ENCODE measurements at regions not wholly inside any gene's neighbourhood (a gene's known extent, or its start where the extent isn't known, plus 50 kb on each side); places are given as distances from the start of the nearest gene placed in this dataset.

DNA sequence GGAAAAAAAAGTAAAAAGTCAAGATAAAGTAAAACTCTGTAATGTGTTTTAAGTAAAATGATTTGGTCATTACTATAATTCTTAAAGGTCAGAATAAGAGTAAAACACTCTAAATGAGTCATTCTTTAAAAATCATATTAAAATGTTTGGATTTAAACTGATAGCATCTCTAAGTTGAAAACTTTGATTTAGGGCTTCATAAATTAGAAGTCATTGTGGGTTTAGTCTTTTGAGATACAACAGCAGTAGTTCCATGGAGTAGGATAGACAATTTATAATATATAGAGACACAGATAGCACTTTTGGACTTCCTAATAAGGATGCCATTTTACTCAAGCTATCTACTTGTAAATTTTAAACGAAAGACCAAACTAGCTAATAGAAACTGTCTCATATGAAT, 77.1 kb upstream of the PABPC4L start:
- H3K4me3 ChIP-seq (ENCODE audit: low read depth, low read length): no peak overlapping the region
- no peak for DNase-seq (ENCODE audit: low read depth)
- TF ChIP-seq, protein P1, sequence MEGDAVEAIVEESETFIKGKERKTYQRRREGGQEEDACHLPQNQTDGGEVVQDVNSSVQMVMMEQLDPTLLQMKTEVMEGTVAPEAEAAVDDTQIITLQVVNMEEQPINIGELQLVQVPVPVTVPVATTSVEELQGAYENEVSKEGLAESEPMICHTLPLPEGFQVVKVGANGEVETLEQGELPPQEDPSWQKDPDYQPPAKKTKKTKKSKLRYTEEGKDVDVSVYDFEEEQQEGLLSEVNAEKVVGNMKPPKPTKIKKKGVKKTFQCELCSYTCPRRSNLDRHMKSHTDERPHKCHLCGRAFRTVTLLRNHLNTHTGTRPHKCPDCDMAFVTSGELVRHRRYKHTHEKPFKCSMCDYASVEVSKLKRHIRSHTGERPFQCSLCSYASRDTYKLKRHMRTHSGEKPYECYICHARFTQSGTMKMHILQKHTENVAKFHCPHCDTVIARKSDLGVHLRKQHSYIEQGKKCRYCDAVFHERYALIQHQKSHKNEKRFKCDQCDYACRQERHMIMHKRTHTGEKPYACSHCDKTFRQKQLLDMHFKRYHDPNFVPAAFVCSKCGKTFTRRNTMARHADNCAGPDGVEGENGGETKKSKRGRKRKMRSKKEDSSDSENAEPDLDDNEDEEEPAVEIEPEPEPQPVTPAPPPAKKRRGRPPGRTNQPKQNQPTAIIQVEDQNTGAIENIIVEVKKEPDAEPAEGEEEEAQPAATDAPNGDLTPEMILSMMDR (IDR thresholded peaks at IDR 0.05; ENCODE audit: insufficient read depth, low read depth, low read length, missing control alignments): no peak

DNA sequence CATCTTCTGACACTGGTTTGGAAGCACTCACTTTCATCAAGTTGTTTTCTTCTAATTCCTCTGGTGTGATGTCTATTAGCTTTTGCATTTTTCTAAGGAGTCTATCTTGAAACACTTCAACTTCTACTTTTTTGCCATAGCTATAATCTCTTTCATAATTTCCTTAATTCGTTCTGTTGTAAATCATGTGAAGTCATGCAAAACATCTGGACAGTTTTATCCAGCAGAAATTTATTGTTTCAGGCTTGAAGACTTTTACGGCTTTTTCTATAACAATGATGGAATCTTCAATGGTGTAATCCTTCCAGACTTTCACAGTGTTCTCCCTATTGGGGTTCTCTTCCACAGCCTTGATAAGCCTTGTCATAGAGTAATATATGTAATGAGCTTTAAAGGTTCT, 74.9 kb upstream of the PABPC4L start:
- DNase-seq (ENCODE audit: low read depth): no peak
- H3K4me3 ChIP-seq (ENCODE audit: low read depth, low read length): no peak overlapping the region
- TF ChIP-seq, protein P1 (IDR thresholded peaks at IDR 0.05; ENCODE audit: insufficient read depth, low read depth, low read length, missing control alignments): no peak

DNA sequence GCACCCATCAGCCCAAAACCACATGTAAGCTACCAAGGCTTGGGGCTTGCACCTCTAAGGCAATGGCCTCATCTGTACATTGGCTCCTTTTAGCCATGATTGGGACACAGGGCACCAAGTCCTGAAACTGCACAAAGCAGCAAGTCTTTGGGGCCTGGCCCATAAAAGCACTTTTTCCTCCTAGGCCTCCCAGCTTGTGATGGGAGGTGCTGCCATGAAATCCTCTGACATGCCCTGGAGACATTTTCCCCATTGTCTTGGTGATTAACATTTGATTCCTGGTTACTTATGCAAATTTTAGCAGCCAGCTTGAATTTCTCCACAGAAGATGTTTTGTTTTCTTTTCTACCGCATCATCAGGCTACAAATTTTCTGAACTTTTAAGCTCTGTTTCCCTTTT, 58.5 kb upstream of the PABPC4L start:
- no peak for DNase-seq (ENCODE audit: low read depth)
- no peak overlapping the region for H3K4me3 ChIP-seq (ENCODE audit: low read depth, low read length)
- TF ChIP-seq, protein P1 (IDR thresholded peaks at IDR 0.05; ENCODE audit: insufficient read depth, low read depth, low read length, missing control alignments): no peak

Measured in GM12865 (cell line).